Tibial artery (tissue), 4 donors: ENCODE measurements at regions not wholly inside any gene's neighbourhood (a gene's known extent, or its start where the extent isn't known, plus 50 kb on each side); places are given as distances from the start of the nearest gene placed in this dataset.

ENCODE experiments used
- DNase-seq, 2 donors: peaks; one replicate each; pipeline ENCODE4 v3.0.0-alpha.2; 2019
- H3K27ac ChIP-seq, 2 donors: fragments of 200-600 bp; sonication (generic) in 1 of 2; 1 replicate in 1 of 2; 2 replicates in 1 of 2; pipeline ENCODE4 v1.5.1; 2018 to 2019; ENCODE audit warnings: mild to moderate bottlenecking in 1 of 2
- H3K27me3 ChIP-seq, 2 donors: fragments of 200-600 bp; sonication (generic) in 1 of 2; one replicate each; pipeline versions ENCODE4 v1.5.1 to v1.6.0; 2016 to 2019
- H3K36me3 ChIP-seq, 3 donors: fragments of 200-600 bp; sonication (generic) in 2 of 3; one replicate each; pipeline ENCODE4 v1.5.1; 2016 to 2019; ENCODE audit warnings: mild to moderate bottlenecking in 2 of 3
- H3K4me1 ChIP-seq, 4 donors: fragments of 200-600 bp; sonication (generic) in 2 of 4; 1 replicate in 3 of 4; 2 replicates in 1 of 4; pipeline ENCODE4 v1.5.1; 2016 to 2019
- H3K4me3 ChIP-seq, 2 donors: fragments of 200-600 bp; sonication (generic) in 1 of 2; 1 replicate in 1 of 2; 2 replicates in 1 of 2; pipeline ENCODE4 v1.5.1; 2018 to 2019; ENCODE audit warnings: mild to moderate bottlenecking in 2 of 2
- H3K9me3 ChIP-seq, 3 donors: fragments of 200-600 bp; sonication (generic) in 1 of 3; one replicate each; pipeline ENCODE4 v1.5.1; 2016 to 2019
- intact Hi-C: fragments of 100-400 bp; cut with DNase I; formaldehyde crosslinking; loops from one replicate; pipeline ENCODE4 v1.15.0; 2023; ENCODE audit warnings: low total_unique reads
- TF ChIP-seq, protein P1 (sequence below), 2 experiments: fragments of 200-600 bp in 1 of 2; fragments of 450-650 bp in 1 of 2; IDR thresholded peaks; one replicate each; pipeline ENCODE4 v1.5.1; 2017 to 2019; ENCODE audit warnings: antibody characterized with exemption in 2 of 2, mild to moderate bottlenecking in 1 of 2, moderate library complexity in 1 of 2

- Histone ChIP-seq H3K4me3 (no peak overlapping the region), H3K27me3 (no peaks in the 10 kb centered on the region), H3K27ac (no peak overlapping the region), H3K9me3 (no peaks in the 10 kb centered on the region), H3K36me3 (no peaks in the 10 kb centered on the region), H3K4me1 (no peaks in the 10 kb centered on the region)
- DNase-seq: no peak
- intact Hi-C loops: no loop called here
- TF ChIP-seq, protein P1, sequence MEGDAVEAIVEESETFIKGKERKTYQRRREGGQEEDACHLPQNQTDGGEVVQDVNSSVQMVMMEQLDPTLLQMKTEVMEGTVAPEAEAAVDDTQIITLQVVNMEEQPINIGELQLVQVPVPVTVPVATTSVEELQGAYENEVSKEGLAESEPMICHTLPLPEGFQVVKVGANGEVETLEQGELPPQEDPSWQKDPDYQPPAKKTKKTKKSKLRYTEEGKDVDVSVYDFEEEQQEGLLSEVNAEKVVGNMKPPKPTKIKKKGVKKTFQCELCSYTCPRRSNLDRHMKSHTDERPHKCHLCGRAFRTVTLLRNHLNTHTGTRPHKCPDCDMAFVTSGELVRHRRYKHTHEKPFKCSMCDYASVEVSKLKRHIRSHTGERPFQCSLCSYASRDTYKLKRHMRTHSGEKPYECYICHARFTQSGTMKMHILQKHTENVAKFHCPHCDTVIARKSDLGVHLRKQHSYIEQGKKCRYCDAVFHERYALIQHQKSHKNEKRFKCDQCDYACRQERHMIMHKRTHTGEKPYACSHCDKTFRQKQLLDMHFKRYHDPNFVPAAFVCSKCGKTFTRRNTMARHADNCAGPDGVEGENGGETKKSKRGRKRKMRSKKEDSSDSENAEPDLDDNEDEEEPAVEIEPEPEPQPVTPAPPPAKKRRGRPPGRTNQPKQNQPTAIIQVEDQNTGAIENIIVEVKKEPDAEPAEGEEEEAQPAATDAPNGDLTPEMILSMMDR (IDR thresholded peaks at IDR 0.05): no peak
Observed at GRCh38 chr21:31537872-31538576, 121.5 kb upstream of the SOD1 start.

DNA sequence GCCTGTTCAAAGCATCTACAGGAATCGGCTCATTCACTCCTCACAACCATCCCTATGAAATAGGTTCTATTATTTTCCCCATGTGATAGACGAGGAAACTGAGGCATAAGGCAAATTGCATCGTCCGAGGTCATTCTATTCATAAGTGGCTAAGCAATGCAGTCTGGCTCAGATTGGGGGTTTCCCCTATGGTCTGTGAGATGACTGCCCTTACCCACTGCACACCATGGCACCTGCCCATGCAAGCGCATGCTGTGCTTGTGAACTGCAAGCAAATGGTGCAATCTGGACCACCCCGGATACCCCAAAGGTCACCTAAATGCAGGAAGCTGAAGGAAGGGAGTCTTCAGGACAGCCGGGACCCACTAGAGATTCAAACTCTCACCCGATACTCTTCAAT, 123.4 kb upstream of the SOD1 start:
- no peaks in the 10 kb centered on the region for H3K27me3 ChIP-seq
- no peak overlapping the region for H3K27ac ChIP-seq
- no peaks in the 10 kb centered on the region for H3K4me1 ChIP-seq
- no peak overlapping the region for H3K4me3 ChIP-seq
- TF ChIP-seq, protein P1 (IDR thresholded peaks at IDR 0.05): no peak
- no peaks in the 10 kb centered on the region for H3K9me3 ChIP-seq
- no peaks in the 10 kb centered on the region for H3K36me3 ChIP-seq
- intact Hi-C loops: no loop called here
- DNase-seq: no peak

DNA sequence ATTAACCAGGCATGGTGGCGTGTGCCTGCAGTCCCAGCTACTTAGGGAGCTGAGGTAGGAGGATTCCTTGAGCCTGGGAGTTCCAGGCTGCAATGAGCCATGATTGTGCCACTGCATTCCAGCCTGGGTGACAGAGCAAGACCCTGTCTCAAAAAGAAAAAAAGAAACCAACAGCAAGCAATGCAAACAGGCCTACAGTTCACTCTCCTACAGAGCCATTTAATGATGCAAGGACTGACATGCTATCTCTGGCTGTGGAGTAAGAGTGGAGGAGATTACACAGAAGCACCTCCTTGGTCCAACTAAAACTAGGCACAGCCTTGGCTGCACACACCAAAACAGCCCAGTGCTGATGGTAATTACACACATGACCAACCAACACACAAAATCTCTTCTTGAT, 127.5 kb upstream of the SOD1 start:
- intact Hi-C loops: no loop called here
- TF ChIP-seq, protein P1 (IDR thresholded peaks at IDR 0.05): no peak
- no peaks in the 10 kb centered on the region for H3K9me3 ChIP-seq
- no peak overlapping the region for H3K4me3 ChIP-seq
- H3K4me1 ChIP-seq: no peaks in the 10 kb centered on the region
- no peak overlapping the region for H3K27ac ChIP-seq
- no peaks in the 10 kb centered on the region for H3K27me3 ChIP-seq
- no peak for DNase-seq
- no peaks in the 10 kb centered on the region for H3K36me3 ChIP-seq

DNA sequence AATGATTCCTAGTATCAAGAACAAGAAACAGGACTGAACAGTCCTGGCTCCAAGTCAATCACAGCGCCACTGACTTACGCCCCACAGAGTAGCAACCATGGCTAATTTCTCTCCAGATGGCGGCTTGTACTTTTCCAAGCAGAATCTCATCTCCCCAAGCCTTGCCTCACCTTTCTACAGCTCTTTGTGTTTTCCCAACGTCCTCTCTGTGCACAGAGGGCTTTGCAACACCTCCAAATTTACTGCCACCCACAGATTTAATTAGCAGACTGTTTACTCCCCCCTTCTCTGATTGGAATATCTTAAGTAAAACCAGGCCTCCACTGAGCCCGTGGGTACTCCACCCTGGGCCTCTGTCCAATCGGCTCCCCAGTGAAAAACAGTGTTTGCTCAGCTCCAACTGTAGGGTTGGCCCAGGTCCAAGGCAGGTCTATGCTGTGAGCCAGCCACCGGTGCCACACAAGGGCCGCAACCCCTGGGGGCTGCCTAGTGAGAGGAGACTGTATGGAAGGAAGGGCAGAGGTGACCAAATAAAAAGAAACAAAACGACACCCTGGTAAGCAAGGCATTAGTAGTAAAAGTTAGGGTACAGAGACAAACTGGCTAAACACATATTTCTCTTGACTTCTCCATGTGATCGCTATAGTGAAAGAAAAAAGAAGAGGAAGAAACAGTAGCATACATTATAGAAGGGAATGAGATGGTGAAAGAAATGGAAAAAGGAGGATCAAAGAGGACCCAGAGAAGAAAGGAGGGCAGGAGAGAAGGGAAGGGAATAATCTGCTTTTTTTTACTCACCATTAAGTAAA, 128.4 kb upstream of the SOD1 start:
- Histone ChIP-seq H3K27ac (no peak overlapping the region), H3K27me3 (no peaks in the 10 kb centered on the region), H3K9me3 (no peaks in the 10 kb centered on the region), H3K36me3 (no peaks in the 10 kb centered on the region), H3K4me3 (no peak overlapping the region), H3K4me1 (no peaks in the 10 kb centered on the region)
- TF ChIP-seq, protein P1 (IDR thresholded peaks at IDR 0.05): no peak
- intact Hi-C loops: no loop called here
- DNase-seq: no peak

- intact Hi-C loops: no loop called here
Observed at GRCh38 chr21:31530364-31530763, 129.1 kb upstream of the SOD1 start.

More at GRCh38 chr21:31530364-31530763, 129.1 kb upstream of the SOD1 start:
- TF ChIP-seq, protein P1 (IDR thresholded peaks at IDR 0.05): no peak
- H3K36me3 ChIP-seq: no peaks in the 10 kb centered on the region
- H3K27me3 ChIP-seq: no peaks in the 10 kb centered on the region
- no peak for DNase-seq
- H3K9me3 ChIP-seq: no peaks in the 10 kb centered on the region
- no peak overlapping the region for H3K4me3 ChIP-seq
- no peaks in the 10 kb centered on the region for H3K4me1 ChIP-seq
- H3K27ac ChIP-seq: no peak overlapping the region
